Nephron (organoid): ENCODE measurements at regions not wholly inside any gene's neighbourhood (a gene's known extent, or its start where the extent isn't known, plus 50 kb on each side); places are given as distances from the start of the nearest gene placed in this dataset.

Source experiments
- H3K27ac Mint-ChIP-seq, 3 experiments: 2 replicates each; pipeline ENCODE4 v1.8.0; 2020; ENCODE audit warnings: mixed read lengths in 3 of 3, mild to moderate bottlenecking in 2 of 3, moderate library complexity in 1 of 3
- H3K27me3 Mint-ChIP-seq: 2 replicates; pipeline ENCODE4 v1.8.0; 2021; ENCODE audit warnings: low read depth, mild to moderate bottlenecking, moderate library complexity, mixed read lengths
- H3K36me3 Mint-ChIP-seq: 2 replicates; pipeline ENCODE4 v1.8.0; 2020; ENCODE audit warnings: low read depth, mixed read lengths
- H3K4me1 Mint-ChIP-seq: 2 replicates; pipeline ENCODE4 v1.8.0; 2020; ENCODE audit warnings: mixed read lengths
- H3K4me3 Mint-ChIP-seq, 3 experiments: 2 replicates each; pipeline ENCODE4 v1.8.0; 2020; ENCODE audit warnings: mild to moderate bottlenecking in 3 of 3, mixed read lengths in 3 of 3, moderate library complexity in 2 of 3
- H3K9me3 Mint-ChIP-seq: 2 replicates; pipeline ENCODE4 v1.8.0; 2020; ENCODE audit warnings: mixed read lengths
- CTCF ChIP-seq, 3 experiments: fragments of 200-600 bp; sonication (generic); IDR thresholded peaks; one replicate each; pipeline ENCODE4 v1.5.0; 2021; ENCODE audit warnings: antibody characterized with exemption in 3 of 3; ENCODE audit not compliant: unreplicated experiment in 3 of 3

- Mint-ChIP-seq H3K27ac (peak overlapping the region in 2 of 3 experiments; percentile 34 to 62), H3K4me3 (no peak overlapping the region), H3K4me1 (peaks cover 66% of the 10 kb centered on the region), H3K27me3 (peaks cover 4% of the 10 kb centered on the region), H3K9me3 (no peaks in the 10 kb centered on the region), H3K36me3 (peaks cover 3% of the 10 kb centered on the region)
- TF ChIP-seq CTCF (IDR thresholded peaks at IDR 0.05; ENCODE audit: unreplicated experiment in 3 of 3) = no peak
These were observed 82.7 kb upstream of the C1QTNF7 start for GRCh38 chr4:15345134-15345533.

- H3K4me1 Mint-ChIP-seq = peaks cover 61% of the 10 kb centered on the region
- H3K27me3 Mint-ChIP-seq = peaks cover 4% of the 10 kb centered on the region
- H3K9me3 Mint-ChIP-seq = no peaks in the 10 kb centered on the region
- peaks cover 3% of the 10 kb centered on the region for H3K36me3 Mint-ChIP-seq
- peak overlapping the region in 2 of 3 experiments; percentile 16 to 21 for H3K27ac Mint-ChIP-seq
- TF ChIP-seq CTCF (IDR thresholded peaks at IDR 0.05; ENCODE audit: unreplicated experiment in 3 of 3) = no peak
- no peak overlapping the region for H3K4me3 Mint-ChIP-seq
These were observed 79.6 kb upstream of the C1QTNF7 start for GRCh38 chr4:15348236-15348635.

GRCh38 chr4:15348695-15349094 is 79.1 kb upstream of the C1QTNF7 start:
- peaks cover 61% of the 10 kb centered on the region for H3K4me1 Mint-ChIP-seq
- TF ChIP-seq CTCF (IDR thresholded peaks at IDR 0.05; ENCODE audit: unreplicated experiment in 3 of 3) = no peak
- peaks cover 4% of the 10 kb centered on the region for H3K27me3 Mint-ChIP-seq
- H3K27ac Mint-ChIP-seq = peak overlapping the region in 2 of 3 experiments; percentile 66 to 95
- no peaks in the 10 kb centered on the region for H3K9me3 Mint-ChIP-seq
- no peak overlapping the region for H3K4me3 Mint-ChIP-seq
- H3K36me3 Mint-ChIP-seq = peaks cover 3% of the 10 kb centered on the region

GRCh38 chr4:15349531-15349935 is 78.3 kb upstream of the C1QTNF7 start:
- peak overlapping the region; percentile 66 to 95 (median 92) for H3K27ac Mint-ChIP-seq
- H3K9me3 Mint-ChIP-seq = no peaks in the 10 kb centered on the region
- H3K27me3 Mint-ChIP-seq = peaks cover 4% of the 10 kb centered on the region
- peaks cover 3% of the 10 kb centered on the region for H3K36me3 Mint-ChIP-seq
- TF ChIP-seq CTCF (IDR thresholded peaks at IDR 0.05; ENCODE audit: unreplicated experiment in 3 of 3) = no peak
- peaks cover 61% of the 10 kb centered on the region for H3K4me1 Mint-ChIP-seq
- H3K4me3 Mint-ChIP-seq = peak overlapping the region in 2 of 3 experiments; percentile 3 to 26

GRCh38 chr4:15349965-15350364 is 77.9 kb upstream of the C1QTNF7 start:
- peak overlapping the region in 2 of 3 experiments; percentile 3 to 26 for H3K4me3 Mint-ChIP-seq
- peaks cover 61% of the 10 kb centered on the region for H3K4me1 Mint-ChIP-seq
- peak overlapping the region; percentile 66 to 95 (median 92) for H3K27ac Mint-ChIP-seq
- peaks cover 3% of the 10 kb centered on the region for H3K36me3 Mint-ChIP-seq
- peaks cover 4% of the 10 kb centered on the region for H3K27me3 Mint-ChIP-seq
- no peak for TF ChIP-seq CTCF (IDR thresholded peaks at IDR 0.05; ENCODE audit: unreplicated experiment in 3 of 3)
- no peaks in the 10 kb centered on the region for H3K9me3 Mint-ChIP-seq

- Mint-ChIP-seq H3K36me3 (peaks cover 7% of the 10 kb centered on the region), H3K4me3 (no peak overlapping the region), H3K9me3 (no peaks in the 10 kb centered on the region), H3K4me1 (peaks cover 53% of the 10 kb centered on the region), H3K27ac (no peak overlapping the region), H3K27me3 (no peaks in the 10 kb centered on the region)
- no peak for TF ChIP-seq CTCF (IDR thresholded peaks at IDR 0.05; ENCODE audit: unreplicated experiment in 3 of 3)
These were observed 75.3 kb upstream of the C1QTNF7 start for GRCh38 chr4:15352524-15352923.
